ENCODE measurements at regions not wholly inside any gene's neighbourhood (a gene's known extent, or its start where the extent isn't known, plus 50 kb on each side); places are given as distances from the start of the nearest gene placed in this dataset.

DNA sequence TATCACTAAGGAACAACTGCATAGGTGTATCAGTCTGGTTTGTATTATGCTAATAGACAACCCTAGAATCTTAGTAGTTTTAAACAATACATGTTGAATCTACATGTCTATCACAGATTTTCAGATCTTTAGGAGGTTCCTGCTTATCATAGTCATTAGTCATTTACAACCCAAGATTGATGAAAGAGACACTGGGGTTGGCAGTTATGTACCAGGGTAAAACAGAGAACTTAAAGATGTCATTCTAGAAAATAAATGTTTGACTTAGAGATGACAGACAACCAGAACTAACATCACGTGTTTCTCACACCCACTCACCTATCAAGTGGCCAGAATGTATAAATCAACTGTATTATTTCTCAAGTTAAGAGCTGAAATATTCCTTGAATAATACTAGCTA, 181.9 kb downstream of the PABPC4L start:
- DNase-seq (no peak), ATAC-seq (no peak)

- no peak for ATAC-seq
Observed at GRCh38 chr4:134018846-134019245, 182.7 kb downstream of the PABPC4L start.

GRCh38 chr4:134001057-134001456, 200.5 kb downstream of the PABPC4L start:
- DNase-seq (no peak), ATAC-seq (no peak)

More at GRCh38 chr4:134018846-134019245, 182.7 kb downstream of the PABPC4L start:
- DNase-seq, result no peak

DNA sequence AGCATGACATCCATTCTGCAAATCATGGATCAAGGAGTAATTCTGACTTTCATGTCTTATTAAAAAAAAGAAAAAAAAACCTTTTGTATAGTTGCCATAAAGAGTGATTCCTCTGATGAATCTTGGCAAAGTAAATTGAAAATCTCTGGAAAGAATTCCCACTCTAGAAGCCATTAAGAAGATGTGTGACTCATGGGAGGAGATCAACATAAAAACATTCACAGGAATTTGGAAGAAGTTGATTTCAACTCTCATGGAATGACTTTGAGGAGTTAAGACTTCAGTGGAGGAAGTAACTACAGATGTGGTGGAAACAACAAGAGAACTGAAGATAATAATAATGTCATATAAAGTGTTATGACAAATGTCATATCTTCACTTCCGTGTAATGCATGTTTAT, 204.2 kb downstream of the PABPC4L start:
- DNase-seq (no peak), ATAC-seq (no peak)

DNA sequence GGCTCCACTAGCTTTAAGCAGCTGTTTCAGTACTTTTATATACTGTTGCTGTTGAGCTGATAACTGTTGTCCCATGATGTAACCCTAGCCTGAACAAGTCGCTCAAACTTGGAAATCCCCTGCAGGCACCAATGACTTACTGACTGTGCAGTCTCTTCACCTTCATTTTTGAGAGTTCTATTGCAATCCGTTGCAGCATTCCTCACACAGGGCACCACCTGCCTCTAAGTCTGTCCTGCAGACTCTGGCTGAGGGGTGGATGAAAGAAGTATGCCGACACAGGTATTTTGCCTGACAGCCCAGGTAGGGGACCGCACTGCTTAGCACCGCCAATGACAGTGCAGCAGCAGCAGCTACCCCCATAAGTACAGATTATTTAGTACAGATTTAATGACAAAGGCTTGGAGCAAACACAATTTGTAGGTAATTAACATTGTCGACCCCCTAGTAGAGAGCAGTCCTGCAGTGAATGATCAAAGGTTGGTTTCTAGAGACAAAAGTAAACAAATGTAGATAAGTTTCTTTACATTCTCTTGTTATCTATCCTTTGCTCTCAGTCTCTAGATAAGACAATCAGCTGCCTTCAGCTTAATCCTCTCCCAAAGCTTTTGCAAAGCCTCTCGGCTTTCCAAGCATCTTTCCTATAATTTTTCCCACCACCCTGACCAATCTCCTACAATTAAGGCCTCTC, 205.0 kb downstream of the PABPC4L start:
- DNase-seq (no peak), ATAC-seq (no peak)

DNA sequence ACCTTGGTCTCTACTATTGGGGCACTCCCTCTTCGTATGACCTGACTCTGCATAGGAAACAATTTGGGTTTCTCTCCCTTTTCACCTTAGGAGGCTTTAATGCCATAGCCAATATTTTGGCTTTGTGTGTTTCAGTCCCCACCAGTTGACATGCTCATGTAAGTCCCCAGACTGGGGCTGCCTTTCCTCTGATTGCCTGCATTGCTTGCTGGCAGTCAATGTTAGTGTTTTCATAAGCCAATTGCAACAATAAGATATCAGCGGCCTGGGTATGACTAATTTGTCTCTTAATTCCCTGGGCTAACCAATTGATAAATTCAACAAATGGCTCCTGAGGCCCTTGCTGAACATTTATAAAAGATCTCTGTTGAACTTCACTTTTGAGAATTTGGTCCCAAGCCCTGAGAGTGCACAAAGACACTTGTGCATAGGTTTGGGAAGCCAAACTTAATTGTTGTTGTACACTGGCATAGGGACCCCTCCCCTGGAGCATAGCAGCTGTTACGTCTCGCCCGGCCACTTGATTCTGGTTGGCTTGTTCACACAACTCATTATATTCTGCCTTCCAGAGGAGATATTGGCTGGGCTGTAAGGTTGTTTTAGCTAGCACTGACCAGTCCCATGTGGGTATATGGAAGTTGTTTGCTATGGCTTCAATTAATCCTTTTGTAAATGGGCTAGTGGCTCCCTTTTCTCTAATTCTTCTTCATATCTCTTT, 206.2 kb downstream of the PABPC4L start:
- no peak for DNase-seq

GRCh38 chr4:133982533-133983224, 218.9 kb downstream of the PABPC4L start:
- ATAC-seq, result no peak
- DNase-seq, result no peak

More for the DNA sequence above, 206.2 kb downstream of the PABPC4L start:
- ATAC-seq, result no peak

DNA sequence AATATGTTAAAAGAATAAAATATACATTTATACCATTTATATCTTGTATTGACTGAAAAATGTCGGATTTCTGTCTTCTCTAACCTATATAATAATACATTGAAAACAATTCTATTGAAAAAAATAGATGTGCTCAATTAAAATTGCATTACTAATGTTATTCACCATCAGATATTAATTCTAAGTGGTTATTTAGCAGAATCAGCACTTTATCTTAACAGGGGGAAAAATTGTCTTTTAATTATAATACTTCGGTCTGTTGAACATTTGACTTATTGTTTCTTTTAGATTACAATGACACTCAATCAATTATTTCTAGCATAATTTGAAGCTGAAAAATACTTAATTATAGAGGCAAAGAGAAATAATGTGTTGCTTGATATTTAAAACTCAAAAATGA, 220.3 kb downstream of the PABPC4L start:
- no peak for ATAC-seq
- no peak for DNase-seq

DNA sequence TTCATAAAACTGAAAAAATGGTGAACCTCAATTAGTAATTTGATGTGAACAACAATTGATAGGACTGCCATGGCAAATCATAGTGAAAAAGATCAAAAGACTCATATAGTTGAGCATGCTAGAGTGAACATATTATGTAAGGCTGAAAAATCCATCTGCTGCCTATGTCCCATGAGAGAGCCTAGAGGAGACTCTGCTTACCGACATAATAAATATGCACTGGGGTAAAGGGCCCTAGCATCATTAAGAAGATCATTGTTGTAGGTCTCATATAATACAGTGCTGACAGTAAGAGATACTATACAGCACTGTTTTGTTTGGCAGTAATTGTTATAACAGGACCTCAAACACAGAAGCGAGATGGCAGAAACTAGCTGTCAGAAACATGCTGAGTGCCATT, 229.0 kb downstream of the PABPC4L start:
- DNase-seq, result no peak
- ATAC-seq, result no peak

GRCh38 chr4:133969202-133969848, 232.3 kb downstream of the PABPC4L start:
- no peak for ATAC-seq
- DNase-seq, result no peak

DNA sequence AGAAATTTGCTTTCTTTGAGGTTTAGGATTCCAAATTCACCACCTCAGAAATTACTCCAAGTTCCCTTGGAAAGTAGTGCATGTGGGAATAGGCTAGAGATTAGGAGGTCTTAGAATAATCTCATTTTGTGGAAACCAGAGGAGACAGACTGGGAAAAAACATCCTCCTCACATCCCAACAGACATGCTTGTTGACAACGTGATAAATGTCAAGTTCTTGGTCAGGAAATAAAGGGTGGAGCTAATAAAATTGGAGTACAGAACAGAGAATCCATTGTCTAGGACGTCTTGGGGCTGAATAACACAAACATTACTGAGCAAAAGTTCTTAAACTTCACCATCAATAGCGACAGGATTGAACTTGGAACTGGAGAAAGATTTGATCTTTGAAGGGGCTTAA, 233.4 kb downstream of the PABPC4L start:
- ATAC-seq, result no peak
- DNase-seq, result no peak

DNA sequence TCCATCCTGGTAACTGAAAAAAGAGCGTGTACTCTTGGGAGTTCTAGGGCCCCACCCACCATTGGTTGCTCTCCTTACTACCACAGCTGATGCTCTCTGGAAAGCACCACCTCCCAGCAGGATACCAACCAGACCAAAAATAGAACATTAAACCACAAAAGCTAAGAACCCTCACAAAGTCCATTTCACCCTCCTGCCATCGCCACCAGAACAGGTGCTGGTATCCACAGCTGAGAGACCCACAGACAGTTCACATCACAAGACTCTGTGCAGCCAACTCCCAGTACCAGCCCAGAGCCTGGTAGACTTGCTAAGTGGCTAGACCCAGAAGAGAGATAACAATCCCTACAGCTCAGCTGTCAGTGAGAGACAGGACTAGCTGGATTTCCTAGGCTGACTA, 240.6 kb downstream of the PABPC4L start:
- no peak for ATAC-seq
- DNase-seq, result no peak

- DNase-seq (no peak), ATAC-seq (no peak)
Observed at GRCh38 chr4:133943081-133943480, 258.5 kb downstream of the PABPC4L start.

GRCh38 chr4:133938061-133938460, 263.5 kb downstream of the PABPC4L start:
- DNase-seq, result no peak
- ATAC-seq, result no peak

- no peak for DNase-seq
- no peak for ATAC-seq
Observed at GRCh38 chr4:133929531-133930239, 271.9 kb downstream of the PABPC4L start.

GRCh38 chr4:133921280-133922195, 280.1 kb downstream of the PABPC4L start:
- no peak for DNase-seq
- ATAC-seq, result no peak

- DNase-seq, result no peak
- ATAC-seq, result no peak
Observed at GRCh38 chr4:133920236-133920635, 281.4 kb downstream of the PABPC4L start.

DNA sequence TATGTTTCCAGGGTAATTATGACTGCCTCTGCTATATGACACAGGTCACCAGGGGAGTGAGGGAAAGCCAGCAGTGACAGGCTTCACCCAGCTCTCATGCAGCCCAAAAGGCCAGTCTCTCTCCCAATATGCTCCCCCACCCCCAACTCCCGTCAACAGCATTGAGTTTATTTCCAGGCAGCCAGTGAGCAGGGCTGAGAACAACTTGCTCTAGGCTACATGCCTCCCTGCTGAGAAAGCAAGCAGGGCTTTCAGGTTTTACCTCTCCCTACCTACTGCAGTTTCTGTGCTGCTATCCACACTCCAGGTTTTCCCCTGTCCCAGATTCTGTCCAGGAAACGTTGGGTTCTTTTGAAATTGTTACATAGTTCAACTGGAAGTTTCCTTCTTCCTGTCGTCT, 291.4 kb downstream of the PABPC4L start:
- DNase-seq, result no peak
- ATAC-seq, result no peak

- no peak for ATAC-seq
- DNase-seq, result no peak
Observed at GRCh38 chr4:133903029-133903428, 298.6 kb downstream of the PABPC4L start.

- DNase-seq, result no peak
Observed at GRCh38 chr4:133891011-133891410, 310.6 kb downstream of the PABPC4L start.

DNA sequence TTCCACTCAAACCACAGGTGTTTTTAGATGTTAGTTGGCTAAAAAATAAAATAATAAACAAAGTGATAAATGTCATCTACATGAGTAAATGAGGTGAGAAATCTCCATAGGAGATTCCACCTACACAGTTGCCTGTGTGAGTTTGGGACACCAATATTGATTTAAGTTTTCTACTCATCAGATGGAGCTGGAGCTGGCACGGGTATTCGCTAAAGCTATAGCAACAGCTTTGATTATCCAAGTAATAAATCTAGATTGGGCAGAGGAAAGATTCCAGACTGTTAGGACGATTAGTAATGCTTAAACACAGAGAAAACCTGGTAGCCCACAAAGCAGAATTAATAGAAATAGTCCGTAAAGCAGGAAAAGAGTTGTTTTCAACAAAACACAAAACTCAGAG, 313.9 kb downstream of the PABPC4L start:
- DNase-seq (no peak), ATAC-seq (no peak)

More at GRCh38 chr4:133891011-133891410, 310.6 kb downstream of the PABPC4L start:
- ATAC-seq, result no peak
